HG02571 (cell line): ENCODE measurements at regions not wholly inside any gene's neighbourhood (a gene's known extent, or its start where the extent isn't known, plus 50 kb on each side); places are given as distances from the start of the nearest gene placed in this dataset.
"Not testable (repeated sequence)": the region's sequence is repeated elsewhere in the genome, so short reads cannot be mapped to it uniquely, and the experiment has no call there.

Experiments used
- ATAC-seq: cut with Tn5 transposase; IDR thresholded peaks from one replicate; pipeline ENCODE4 v1.9.1; 2021; ENCODE audit warnings: mild to moderate bottlenecking, moderate library complexity; ENCODE audit not compliant: unreplicated experiment

DNA sequence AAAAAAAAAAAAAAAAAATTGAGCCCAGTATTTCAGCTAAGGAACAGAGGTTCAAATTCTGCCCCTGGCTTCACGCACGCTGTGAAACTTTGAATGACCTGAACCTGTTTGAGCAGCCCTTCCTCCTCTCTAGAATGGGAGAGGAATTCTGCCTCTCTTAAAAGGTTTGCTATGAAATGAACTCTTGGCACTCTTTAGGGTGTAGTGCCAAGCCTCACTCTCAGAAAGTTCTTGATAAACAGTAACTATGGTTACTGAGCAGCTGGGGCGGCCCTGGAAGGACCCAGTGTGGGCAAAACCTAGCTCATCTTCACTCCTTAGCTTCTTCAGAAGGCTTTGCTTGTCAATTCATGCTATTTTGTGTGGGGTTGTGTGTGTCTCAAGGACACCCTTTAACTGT, 73.7 kb downstream of the GEMIN8 start:
- no peak for ATAC-seq

GRCh38 chrX:13955095-13955647, 74.5 kb downstream of the GEMIN8 start:
- ATAC-seq = no peak

DNA sequence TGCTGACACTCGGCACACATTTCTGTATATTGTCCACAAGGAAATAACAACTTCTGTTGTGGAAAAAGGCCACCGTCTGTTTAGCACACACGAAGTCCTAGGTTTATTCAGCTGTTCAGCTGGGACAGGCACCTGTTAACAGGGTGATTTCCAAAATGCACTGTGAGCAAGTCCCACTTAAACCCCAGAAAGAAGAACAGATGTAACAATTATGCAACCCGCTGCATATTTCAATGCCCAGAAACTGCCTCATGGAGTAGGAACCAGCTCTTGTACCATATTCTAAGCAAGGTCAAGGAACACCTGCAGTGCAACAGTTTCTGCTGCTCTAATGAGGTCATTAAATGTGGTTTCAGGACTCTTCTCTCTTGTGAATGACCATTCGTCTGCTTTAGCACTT, 77.1 kb downstream of the GEMIN8 start:
- ATAC-seq = no peak

DNA sequence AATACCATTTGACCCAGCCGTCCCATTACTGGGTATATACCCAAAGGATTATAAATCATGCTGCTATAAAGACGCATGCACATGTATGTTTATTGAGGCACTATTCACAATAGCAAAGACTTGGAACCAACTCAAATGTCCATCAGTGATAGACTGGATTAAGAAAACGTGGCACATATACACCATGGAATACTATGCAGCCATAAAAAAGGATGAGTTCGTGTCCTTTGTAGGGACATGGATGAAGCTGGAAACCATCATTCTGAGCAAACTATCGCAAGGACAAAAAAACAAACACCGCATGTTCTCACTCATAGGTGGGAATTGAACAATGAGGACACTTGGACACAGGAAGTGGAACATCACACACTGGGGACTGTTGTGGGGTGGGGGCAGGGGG, 83.5 kb downstream of the GEMIN8 start:
- not testable (repeated sequence) for ATAC-seq

- ATAC-seq = not testable (repeated sequence)
Measured at GRCh38 chrX:13945787-13946186, 83.9 kb downstream of the GEMIN8 start.

DNA sequence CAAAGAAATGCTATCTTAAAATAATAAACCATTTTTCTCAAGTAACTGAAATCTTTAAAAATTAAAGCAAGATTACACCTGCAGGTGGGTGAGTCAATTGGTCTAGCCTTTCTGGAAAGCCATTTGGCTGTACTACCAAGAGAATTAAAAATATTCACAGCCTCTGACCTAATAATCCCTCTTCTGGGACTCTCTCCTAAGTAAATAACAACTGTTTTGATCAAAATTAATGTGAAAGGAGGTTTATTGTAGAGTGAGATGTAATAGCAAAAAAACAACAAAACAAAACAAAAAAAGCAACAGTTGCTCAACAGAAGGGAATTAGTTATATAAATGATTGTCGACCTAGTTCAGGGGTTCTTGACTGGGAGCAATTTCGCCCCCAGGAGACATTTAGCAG, 89.0 kb downstream of the GEMIN8 start:
- ATAC-seq = no peak

DNA sequence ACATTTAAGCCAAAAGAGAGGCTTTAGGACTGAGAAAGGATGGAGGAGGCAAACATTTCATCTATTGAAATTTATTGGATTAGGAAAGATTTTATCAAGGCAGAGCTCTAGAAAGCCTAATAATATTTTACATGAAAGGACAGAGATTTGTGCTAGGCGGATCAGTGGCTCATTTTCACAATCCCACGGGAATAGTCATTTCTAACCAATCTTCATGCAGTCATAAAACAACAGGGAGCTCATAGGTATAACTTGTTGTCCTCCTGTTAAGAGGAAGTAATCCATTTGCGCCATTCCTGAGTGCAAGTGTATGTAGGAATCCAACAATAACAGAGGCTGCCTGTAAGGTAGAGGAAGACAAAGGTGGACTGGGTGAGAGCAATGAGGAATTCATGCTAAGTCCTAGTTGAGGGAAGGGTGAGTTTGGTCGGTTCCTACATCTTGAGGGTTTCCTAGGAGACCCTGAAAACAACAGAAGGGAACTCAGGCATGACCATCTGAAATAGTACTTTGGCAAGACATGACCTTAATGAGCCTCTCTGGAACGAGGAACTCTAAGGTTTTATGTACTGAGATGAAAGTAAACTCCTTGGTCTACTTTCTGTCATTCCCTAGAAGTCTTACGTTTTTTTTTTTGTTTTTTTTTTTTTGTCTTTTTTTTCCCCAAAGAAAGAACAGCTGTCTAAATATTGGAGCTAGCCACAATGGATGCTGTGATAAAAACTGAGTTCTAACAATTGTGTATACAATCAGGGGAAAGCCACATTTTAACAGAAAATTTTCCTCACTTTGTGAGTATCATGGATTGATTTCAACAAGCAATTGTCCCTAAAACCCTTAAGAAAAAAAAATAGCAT, 89.7 kb downstream of the GEMIN8 start:
- ATAC-seq = no peak

GRCh38 chrX:13938829-13939530, 90.7 kb downstream of the GEMIN8 start:
- no peak for ATAC-seq

DNA sequence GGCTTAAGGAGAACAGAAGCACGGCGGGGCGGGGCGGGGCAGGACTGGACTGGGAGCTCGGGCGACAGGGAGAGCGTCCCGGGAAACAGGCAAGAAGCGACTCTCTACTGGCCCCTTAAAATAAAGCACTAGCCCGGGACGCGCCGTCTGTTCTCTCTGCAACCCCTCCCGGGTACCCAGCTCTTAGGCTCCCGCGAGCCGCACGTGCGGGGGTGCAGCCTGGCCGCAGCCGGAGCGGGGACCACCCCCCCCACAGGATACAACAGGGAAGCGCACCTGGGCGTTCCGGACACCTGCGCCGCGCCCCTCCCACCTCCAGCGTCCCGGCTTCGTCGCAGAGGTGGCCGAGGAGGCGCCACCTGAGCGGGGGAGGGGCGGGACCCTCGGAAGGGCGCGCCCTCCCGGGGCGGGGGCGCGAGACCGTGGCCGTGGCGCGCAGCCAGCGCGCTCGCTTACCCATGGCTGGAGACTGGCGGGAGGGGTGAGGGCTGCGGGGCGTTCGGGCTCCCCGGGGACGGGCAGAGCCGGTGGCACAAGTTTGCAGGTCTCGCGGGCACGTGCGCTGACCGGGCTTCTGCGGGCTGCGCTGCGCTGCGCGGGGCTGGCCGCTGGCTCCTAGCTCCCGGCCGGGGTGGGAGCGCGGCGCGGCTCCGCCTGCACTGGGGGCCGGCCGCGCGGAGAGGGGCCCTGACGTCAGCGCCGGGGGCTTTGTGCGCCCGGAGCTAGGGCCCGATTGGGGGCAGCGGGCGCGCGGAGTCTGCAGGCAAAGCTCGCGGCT, 91.5 kb downstream of the GEMIN8 start:
- ATAC-seq = no peak

DNA sequence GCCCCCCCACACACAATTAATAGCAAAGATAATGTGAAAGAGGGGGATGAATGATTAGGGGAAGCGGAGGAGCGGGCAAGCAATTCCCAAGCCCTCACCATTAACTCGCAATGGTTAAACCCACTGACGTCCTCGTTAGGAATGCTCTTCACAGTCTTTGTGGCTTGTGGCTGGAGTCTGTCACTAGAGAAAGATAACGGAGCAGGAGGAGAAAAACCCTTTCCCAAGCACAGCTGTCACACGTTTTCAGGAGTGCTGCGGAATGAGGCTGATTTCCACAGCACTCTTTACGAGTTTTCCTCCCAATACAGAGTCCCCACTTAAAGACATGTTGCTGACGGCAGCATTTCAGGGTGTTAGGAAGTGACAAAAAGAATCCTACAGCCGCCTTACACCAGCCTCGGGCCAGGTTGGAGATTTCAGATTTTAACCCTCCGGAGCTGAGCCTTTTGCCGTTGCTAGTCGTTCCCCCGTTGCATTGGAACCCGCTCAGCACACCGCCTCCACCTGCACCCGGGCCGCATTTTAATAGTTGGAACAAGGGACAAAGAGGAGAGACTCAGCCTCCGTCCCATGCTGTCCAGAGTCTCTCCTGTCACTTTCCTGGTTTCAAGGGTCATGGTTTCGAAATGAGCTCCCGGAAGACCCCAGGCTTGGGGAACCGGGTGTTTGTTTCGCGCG, 92.2 kb downstream of the GEMIN8 start:
- no peak for ATAC-seq

DNA sequence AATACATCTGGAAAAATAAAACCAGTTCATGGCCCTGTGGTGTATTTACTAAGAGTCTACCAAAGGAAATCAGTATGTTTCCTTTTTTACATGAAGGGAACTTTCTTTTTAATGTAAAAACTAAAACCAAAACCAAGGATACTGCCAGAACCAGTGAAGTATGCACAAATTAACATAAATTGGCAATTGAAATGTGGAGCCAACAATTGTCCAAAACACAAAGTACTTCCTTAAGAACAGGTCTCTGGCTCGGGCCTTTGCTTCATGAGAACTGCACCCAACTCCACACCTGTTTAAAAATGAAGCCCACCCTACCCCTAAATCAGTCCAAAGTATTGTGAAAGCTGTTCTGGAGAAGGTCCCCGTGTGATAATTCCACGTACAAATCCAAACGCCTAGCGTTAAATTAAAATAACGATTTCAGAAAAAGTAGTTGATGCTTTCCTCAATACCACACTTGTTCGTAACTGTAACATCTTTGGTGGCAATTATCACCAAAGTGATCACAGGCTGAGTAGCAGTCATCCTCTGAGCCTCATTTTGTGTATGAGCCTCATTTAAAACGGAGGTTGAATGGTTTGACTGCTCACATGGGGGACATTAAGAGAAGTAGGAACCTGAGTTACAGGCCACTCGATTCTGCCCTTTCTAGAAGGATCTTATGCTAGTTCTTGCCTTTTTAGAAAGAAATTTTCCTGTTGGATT, 93.0 kb downstream of the GEMIN8 start:
- ATAC-seq = no peak

DNA sequence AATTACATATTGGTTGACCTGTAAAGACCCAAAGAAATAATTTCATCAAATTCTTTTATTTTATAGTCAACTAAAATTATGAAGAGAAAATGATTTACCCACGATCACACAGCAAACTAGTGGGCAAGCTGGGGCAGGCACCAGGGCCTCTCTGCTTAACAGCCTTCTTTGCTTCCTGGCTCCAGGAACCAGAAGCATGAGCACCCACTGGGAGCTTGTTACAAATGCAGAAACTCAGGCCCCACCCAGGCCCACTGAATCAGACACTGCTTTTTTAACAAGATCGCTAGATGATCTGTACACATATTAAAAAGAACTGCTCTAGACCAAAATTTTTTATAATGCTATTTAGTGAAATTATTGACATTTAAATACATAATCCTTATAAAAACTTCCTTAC, 95.0 kb downstream of the GEMIN8 start:
- ATAC-seq = no peak

DNA sequence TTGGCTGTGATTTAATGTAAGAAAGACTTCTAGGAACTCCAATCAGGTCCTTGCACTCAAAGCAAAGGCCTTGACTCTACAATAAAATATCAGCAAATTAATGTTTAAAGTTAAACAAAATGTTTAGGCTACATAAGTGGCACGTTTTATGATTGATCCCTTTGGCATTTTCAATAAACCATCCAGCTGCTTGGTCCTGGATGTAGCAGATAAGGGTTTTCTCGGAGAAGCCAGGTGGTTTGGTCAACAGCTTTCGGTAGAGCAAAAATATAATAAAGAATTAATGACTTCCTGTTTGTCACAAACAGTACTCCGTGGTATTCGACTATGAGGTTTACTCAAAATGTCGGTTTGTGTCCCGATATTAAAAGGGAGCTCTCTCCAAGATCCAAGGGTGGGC, 95.8 kb downstream of the GEMIN8 start:
- ATAC-seq = no peak

DNA sequence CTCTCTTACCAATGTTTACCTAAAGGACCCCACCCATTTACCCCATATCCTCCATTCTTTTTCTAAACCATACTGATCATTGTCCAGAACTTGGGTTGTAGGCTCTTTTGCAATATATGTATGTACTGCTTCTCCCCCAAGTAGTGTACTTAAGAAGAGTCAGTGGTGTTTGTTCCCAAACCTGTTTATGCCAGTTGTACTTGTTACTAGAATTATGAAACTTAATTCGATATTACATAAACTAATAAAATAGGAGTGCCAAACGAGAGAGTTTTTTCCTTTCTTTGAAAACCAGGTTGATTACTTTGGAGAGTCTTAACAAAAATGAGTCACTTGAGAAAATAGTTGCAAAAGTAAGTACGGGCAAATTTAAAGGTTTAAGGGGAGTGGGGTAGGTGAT, 96.3 kb downstream of the GEMIN8 start:
- no peak for ATAC-seq

- no peak for ATAC-seq
Measured at GRCh38 chrX:13932416-13932815, 97.3 kb downstream of the GEMIN8 start.

DNA sequence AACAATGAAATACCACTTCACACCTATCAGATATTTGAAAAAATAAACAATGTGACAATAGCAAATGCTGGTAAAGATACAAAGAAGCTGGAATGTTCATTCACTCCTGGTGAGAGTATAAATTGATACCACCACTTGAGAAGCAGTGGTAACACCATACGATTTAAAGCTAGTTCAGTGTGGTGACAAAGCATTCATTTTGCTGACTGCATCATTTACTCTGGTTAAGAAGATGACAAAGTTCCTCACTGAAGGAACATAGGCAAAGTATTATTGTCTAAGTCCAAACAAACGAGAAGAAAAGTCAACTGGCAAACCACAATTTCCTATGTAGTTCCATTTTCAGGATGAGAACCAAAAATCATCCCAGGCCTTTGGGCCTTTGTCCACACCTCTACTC, 102.5 kb downstream of the GEMIN8 start:
- no peak for ATAC-seq

DNA sequence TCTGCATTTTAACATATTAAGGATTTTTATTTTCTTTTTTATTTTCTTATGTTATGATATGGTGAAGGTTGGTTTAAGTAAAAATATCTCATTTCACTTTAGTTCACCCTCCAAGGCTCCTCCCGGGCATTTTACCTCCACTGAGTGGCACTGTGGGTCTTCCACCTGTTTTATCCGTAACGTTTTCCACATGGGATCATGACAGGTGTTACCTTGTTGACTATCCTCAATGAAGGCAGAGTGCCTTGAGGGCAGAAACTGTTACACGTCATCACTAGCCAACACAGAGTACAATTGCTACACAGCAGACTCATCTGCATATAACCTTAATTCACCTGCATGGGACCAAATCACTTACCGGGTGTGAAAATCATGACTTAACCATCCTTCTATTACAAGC, 105.8 kb downstream of the GEMIN8 start:
- ATAC-seq = no peak

DNA sequence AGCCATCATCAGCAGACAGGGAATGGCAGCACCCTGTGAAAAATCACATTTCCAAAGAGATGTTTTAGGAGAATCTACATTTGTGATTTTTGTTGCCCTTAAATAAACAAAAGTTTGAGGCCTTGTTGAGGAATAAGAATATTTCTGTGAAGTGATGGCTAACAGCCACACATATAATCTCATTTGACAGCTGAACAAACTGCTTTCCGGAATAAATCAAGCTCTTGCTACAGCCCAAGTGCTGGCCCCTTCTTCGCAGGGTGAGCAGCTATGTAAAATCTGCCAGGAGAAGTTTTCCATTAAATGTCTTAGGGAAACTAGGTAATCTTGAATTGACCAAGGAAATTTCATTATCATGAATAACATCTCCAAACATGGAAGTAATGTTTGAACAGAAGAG, 106.4 kb upstream of the GPM6B start:
- ATAC-seq = no peak

- no peak for ATAC-seq
Measured at GRCh38 chrX:13917507-13917906, 100.6 kb upstream of the GPM6B start.

DNA sequence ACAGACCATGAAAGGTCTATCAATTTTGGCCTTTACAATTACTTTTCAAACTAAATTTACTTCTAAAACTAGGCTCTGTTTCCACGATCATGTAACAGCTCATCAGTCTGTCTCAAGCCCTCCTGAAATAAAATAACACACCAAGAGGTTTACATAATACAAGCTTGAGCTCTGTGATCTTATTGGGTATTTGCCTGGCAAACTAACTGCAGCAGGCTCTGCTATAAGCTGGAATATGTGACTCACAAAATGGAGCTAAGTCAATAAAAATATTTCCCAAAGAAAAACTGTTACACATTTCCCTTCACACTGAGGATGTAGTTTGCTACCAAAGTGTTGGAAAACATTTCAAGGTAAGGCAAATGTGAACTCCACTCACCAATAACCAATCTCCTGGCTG, 94.7 kb upstream of the GPM6B start:
- ATAC-seq = no peak
